NCI-H526 treated with DMSO at 0.1 percent for 48 hours (cell line): ENCODE measurements at regions not wholly inside any gene's neighbourhood (a gene's known extent, or its start where the extent isn't known, plus 50 kb on each side); places are given as distances from the start of the nearest gene placed in this dataset.
A peak's percentile ranks its signal among the peaks of the same experiment; 100 is the strongest.
"Not testable (repeated sequence)": the region's sequence is repeated elsewhere in the genome, so short reads cannot be mapped to it uniquely, and the experiment has no call there.

Experiments
- DNase-seq: peaks from one replicate; lab custom pipeline; 2025; lab: John Stamatoyannopoulos, UW

GRCh38 chr1:98575955-98576354, 85.6 kb upstream of the SNX7 start:
- DNase-seq = no peak

- DNase-seq = no peak
These were observed 95.6 kb upstream of the SNX7 start for GRCh38 chr1:98565951-98566350.

- no peak for DNase-seq
These were observed 102.2 kb upstream of the SNX7 start for GRCh38 chr1:98559291-98559690.

GRCh38 chr1:98557895-98558294, 103.6 kb upstream of the SNX7 start:
- no peak for DNase-seq

- peak; percentile 5 for DNase-seq
These were observed 104.9 kb upstream of the SNX7 start for GRCh38 chr1:98556521-98557158.

- no peak for DNase-seq
These were observed 105.7 kb upstream of the SNX7 start for GRCh38 chr1:98555814-98556213.

GRCh38 chr1:98552576-98553074, 108.9 kb upstream of the SNX7 start:
- DNase-seq = not testable (repeated sequence)

GRCh38 chr1:98550076-98550475, 111.4 kb upstream of the SNX7 start:
- DNase-seq = no peak

- DNase-seq = no peak
These were observed 115.2 kb upstream of the SNX7 start for GRCh38 chr1:98546319-98546718.

- DNase-seq = no peak
These were observed 123.4 kb upstream of the SNX7 start for GRCh38 chr1:98538106-98538505.

- no peak for DNase-seq
These were observed 138.3 kb upstream of the SNX7 start for GRCh38 chr1:98523256-98523655.

- DNase-seq = no peak
These were observed 145.2 kb upstream of the SNX7 start for GRCh38 chr1:98516306-98516705.

GRCh38 chr1:98515744-98516143, 145.8 kb upstream of the SNX7 start:
- no peak for DNase-seq

GRCh38 chr1:98512216-98512615, 149.3 kb upstream of the SNX7 start:
- DNase-seq = not testable (repeated sequence)

- DNase-seq = no peak
These were observed 157.8 kb upstream of the SNX7 start for GRCh38 chr1:98503771-98504170.

- DNase-seq = no peak
These were observed 158.6 kb upstream of the SNX7 start for GRCh38 chr1:98502937-98503336.

GRCh38 chr1:98500324-98500723, 161.2 kb upstream of the SNX7 start:
- DNase-seq = no peak

- DNase-seq = no peak
These were observed 162.9 kb upstream of the SNX7 start for GRCh38 chr1:98498651-98499050.

GRCh38 chr1:98497497-98497896, 164.0 kb upstream of the SNX7 start:
- no peak for DNase-seq

GRCh38 chr1:98496256-98496995, 165.1 kb upstream of the SNX7 start:
- DNase-seq = no peak

GRCh38 chr1:98493469-98493868, 168.1 kb upstream of the SNX7 start:
- no peak for DNase-seq

- no peak for DNase-seq
These were observed 171.4 kb upstream of the SNX7 start for GRCh38 chr1:98490099-98490498.

GRCh38 chr1:98487620-98488019, 173.9 kb upstream of the SNX7 start:
- no peak for DNase-seq

GRCh38 chr1:98482611-98483010, 178.9 kb upstream of the SNX7 start:
- DNase-seq = no peak
